GM12865 (cell line): ENCODE measurements at regions not wholly inside any gene's neighbourhood (a gene's known extent, or its start where the extent isn't known, plus 50 kb on each side); places are given as distances from the start of the nearest gene placed in this dataset.
A peak's percentile ranks its signal among the peaks of the same experiment; 100 is the strongest.
"Not testable (repeated sequence)": the region's sequence is repeated elsewhere in the genome, so short reads cannot be mapped to it uniquely, and the experiment has no call there.

ENCODE experiments used
- DNase-seq: peaks from one replicate; pipeline ENCODE4 v3.0.0; 2010; ENCODE audit warnings: low read depth
- H3K4me3 ChIP-seq: 2 replicates; pipeline ENCODE4 v1.5.1; 2011; ENCODE audit warnings: mild to moderate bottlenecking, low read depth, low read length, control low read depth
- TF ChIP-seq, protein P1 (sequence below): IDR thresholded peaks from 2 replicates; pipeline ENCODE4 v1.5.1; 2011; ENCODE audit warnings: low read length, control low read depth, low read depth, inconsistent platforms; ENCODE audit not compliant: insufficient read depth; ENCODE audit errors: missing control alignments

- TF ChIP-seq, protein P1, sequence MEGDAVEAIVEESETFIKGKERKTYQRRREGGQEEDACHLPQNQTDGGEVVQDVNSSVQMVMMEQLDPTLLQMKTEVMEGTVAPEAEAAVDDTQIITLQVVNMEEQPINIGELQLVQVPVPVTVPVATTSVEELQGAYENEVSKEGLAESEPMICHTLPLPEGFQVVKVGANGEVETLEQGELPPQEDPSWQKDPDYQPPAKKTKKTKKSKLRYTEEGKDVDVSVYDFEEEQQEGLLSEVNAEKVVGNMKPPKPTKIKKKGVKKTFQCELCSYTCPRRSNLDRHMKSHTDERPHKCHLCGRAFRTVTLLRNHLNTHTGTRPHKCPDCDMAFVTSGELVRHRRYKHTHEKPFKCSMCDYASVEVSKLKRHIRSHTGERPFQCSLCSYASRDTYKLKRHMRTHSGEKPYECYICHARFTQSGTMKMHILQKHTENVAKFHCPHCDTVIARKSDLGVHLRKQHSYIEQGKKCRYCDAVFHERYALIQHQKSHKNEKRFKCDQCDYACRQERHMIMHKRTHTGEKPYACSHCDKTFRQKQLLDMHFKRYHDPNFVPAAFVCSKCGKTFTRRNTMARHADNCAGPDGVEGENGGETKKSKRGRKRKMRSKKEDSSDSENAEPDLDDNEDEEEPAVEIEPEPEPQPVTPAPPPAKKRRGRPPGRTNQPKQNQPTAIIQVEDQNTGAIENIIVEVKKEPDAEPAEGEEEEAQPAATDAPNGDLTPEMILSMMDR: peak; percentile 61
- DNase-seq: peak; percentile 50
- H3K4me3 ChIP-seq: no peak overlapping the region
These were observed 201.4 kb downstream of the CCNG2 start for GRCh38 chr4:77358315-77358928.

DNA sequence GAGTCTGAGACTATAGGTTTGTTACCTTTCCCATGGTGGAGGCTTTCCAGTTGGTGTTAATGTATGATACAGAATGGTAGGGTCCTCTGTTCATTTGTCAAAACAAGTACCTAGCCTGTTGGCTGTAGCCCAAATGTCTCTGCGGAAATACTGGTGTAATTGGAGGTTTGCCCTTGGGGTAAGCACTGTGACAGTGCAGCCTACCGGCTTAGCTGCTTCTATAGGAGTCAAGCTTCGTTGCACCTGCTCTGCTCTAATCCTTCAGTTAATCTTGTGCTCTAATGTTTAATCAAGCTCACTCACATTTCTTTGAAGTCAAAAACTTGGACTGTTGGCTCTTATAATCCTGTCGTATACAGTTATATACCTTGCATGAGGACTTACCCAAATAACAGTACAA, 203.4 kb downstream of the CCNG2 start:
- DNase-seq: no peak
- TF ChIP-seq, protein P1: no peak
- no peak overlapping the region for H3K4me3 ChIP-seq

DNA sequence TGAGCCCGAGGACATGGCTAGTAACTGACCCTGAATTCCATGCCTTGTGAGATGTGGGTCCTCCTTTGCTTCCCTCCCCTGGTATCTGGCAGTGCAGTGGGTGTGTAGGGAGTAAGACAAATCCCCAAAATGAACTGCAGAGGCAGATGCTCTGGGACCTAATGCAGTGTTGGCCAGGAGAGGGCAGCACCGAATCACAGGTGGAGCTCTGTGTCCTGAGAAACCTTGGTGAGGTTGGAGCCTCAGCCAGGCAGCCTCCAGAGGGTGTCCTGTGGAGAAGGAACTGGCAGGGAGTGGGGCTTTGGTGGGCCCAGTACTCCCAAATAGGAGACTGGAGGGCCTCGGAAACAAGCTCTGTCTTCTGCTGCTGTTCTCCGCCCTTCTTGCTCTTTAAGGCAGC, 209.9 kb downstream of the CCNG2 start:
- DNase-seq, H3K4me3 ChIP-seq: not testable (repeated sequence)

GRCh38 chr4:77367638-77368037, 210.6 kb downstream of the CCNG2 start:
- H3K4me3 ChIP-seq: no peak overlapping the region
- DNase-seq: no peak
- TF ChIP-seq, protein P1: no peak

GRCh38 chr4:77372375-77372774, 215.4 kb downstream of the CCNG2 start:
- H3K4me3 ChIP-seq: no peak overlapping the region
- TF ChIP-seq, protein P1: no peak
- DNase-seq: no peak

GRCh38 chr4:77375866-77376607, 219.0 kb downstream of the CCNG2 start:
- DNase-seq: no peak
- TF ChIP-seq, protein P1: no peak
- H3K4me3 ChIP-seq: no peak overlapping the region

DNA sequence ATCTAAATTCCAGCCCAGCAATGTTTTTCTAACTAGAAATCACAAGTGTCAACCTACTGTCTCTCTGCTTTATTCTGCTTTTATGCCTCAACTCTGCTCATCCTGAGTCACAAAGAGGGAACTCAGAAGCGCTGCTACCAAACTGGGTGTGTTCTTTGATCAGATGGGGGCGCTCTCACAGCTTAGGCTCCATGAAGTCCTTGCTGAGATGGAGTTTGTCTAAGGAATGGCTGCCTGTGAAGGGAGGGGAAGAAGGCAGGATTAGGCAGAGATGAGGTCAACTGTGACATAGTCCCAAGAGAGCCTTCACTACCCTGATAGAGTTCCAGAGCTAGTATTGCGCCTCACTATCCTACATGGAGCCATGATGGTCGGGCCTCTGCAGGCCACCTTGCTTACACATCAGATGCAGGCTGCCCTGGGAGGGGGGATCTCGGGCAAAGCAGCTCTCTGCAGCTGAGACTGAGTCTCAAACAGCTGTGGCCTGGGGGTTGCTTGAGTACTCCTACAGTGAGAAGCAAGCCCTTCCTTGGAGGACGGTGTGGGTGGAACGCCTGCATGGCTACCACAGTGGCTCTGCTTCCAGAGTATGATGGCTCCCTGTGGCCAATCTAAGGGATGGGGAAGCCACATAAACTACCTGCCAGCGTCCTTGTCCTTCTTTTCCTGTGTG, 219.9 kb downstream of the CCNG2 start:
- no peak for DNase-seq
- H3K4me3 ChIP-seq: no peak overlapping the region
- TF ChIP-seq, protein P1: peak; percentile 1
